ENCODE measurements at regions not wholly inside any gene's neighbourhood (a gene's known extent, or its start where the extent isn't known, plus 50 kb on each side); places are given as distances from the start of the nearest gene placed in this dataset.

DNA sequence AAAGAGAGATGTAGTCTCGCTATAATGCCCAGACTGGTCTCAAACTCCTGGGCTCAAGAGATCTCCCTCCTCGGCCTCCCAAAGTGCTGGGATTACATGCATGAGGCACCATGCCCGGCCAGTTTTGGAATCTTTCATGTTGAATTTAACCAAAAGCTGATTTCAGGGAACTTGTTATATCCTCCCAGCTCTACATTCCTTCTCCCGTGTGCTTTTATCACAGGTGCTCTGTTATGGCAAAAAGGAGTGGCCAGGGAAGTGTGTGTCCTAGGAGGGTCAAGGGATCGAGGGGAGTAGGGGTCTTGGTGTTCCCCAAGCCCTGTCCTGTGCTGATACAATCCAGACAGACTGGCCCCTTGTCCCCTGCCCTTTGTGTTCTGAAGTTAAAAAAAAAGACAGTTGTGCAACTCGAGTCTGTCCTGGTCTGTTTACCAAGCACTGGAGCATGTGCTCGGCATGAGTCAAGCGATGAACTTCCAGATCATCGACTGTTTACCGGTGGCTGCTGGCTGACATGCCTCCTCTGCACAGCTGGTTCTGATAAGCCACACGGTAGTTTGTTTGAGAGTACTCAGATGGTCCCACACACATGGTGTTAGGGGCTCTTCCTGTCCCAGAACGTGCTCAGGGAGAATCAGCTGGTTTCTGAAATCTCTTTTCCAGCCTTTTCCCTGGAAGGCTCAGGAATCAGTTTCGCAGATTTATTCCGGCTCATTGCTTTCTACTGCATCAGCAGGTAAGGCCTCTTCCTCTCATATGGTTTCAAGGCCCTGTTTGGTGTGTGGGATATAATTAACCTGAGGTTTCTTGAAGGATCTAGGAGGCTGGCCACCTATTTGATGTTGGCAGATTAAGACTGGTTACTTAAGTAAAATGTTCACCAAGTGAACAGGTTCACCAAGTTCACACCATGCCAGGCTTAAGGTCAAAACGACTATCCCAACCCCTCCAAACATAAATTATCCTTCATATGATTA, 52.6 kb upstream of the NAA20 start (continued):
- TF ChIP-seq SAFB2 (CRISPR knock-in tag; IDR thresholded peaks at IDR 0.05; ENCODE audit: borderline replicate concordance, low read depth), result peak; percentile 100
- no peak for TF ChIP-seq TAF15 (IDR thresholded peaks at IDR 0.05; ENCODE audit: low read depth, low read length, poor library complexity, severe bottlenecking)
- TF ChIP-seq, protein P1, sequence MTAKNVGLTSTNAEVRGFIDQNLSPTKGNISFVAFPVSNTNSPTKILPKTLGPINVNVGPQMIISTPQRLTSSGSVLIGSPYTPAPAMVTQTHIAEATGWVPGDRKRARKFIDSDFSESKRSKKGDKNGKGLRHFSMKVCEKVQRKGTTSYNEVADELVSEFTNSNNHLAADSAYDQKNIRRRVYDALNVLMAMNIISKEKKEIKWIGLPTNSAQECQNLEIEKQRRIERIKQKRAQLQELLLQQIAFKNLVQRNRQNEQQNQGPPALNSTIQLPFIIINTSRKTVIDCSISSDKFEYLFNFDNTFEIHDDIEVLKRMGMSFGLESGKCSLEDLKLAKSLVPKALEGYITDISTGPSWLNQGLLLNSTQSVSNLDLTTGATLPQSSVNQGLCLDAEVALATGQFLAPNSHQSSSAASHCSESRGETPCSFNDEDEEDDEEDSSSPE (CRISPR knock-in tag; IDR thresholded peaks at IDR 0.05), result peak; percentile 98
- TF ChIP-seq, protein P2, sequence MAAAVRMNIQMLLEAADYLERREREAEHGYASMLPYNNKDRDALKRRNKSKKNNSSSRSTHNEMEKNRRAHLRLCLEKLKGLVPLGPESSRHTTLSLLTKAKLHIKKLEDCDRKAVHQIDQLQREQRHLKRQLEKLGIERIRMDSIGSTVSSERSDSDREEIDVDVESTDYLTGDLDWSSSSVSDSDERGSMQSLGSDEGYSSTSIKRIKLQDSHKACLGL (CRISPR knock-in tag; IDR thresholded peaks at IDR 0.05), result peak; percentile 100
- peak; percentile 56 for TF ChIP-seq STAG1 (CRISPR knock-in tag; IDR thresholded peaks at IDR 0.05)
- peak; percentile 100 for TF ChIP-seq ZNF558 (CRISPR knock-in tag; IDR thresholded peaks at IDR 0.05; ENCODE audit: borderline replicate concordance)
- TF ChIP-seq, protein P3, sequence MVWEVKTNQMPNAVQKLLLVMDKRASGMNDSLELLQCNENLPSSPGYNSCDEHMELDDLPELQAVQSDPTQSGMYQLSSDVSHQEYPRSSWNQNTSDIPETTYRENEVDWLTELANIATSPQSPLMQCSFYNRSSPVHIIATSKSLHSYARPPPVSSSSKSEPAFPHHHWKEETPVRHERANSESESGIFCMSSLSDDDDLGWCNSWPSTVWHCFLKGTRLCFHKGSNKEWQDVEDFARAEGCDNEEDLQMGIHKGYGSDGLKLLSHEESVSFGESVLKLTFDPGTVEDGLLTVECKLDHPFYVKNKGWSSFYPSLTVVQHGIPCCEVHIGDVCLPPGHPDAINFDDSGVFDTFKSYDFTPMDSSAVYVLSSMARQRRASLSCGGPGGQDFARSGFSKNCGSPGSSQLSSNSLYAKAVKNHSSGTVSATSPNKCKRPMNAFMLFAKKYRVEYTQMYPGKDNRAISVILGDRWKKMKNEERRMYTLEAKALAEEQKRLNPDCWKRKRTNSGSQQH (CRISPR knock-in tag; IDR thresholded peaks at IDR 0.05; ENCODE audit: low read depth), result peak; percentile 99
- TF ChIP-seq, protein P4, sequence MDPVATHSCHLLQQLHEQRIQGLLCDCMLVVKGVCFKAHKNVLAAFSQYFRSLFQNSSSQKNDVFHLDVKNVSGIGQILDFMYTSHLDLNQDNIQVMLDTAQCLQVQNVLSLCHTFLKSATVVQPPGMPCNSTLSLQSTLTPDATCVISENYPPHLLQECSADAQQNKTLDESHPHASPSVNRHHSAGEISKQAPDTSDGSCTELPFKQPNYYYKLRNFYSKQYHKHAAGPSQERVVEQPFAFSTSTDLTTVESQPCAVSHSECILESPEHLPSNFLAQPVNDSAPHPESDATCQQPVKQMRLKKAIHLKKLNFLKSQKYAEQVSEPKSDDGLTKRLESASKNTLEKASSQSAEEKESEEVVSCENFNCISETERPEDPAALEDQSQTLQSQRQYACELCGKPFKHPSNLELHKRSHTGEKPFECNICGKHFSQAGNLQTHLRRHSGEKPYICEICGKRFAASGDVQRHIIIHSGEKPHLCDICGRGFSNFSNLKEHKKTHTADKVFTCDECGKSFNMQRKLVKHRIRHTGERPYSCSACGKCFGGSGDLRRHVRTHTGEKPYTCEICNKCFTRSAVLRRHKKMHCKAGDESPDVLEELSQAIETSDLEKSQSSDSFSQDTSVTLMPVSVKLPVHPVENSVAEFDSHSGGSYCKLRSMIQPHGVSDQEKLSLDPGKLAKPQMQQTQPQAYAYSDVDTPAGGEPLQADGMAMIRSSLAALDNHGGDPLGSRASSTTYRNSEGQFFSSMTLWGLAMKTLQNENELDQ (CRISPR knock-in tag; IDR thresholded peaks at IDR 0.05; ENCODE audit: borderline replicate concordance), result peak; percentile 92; the same call in 1 of the 2 replicates
- TF ChIP-seq, protein P5, sequence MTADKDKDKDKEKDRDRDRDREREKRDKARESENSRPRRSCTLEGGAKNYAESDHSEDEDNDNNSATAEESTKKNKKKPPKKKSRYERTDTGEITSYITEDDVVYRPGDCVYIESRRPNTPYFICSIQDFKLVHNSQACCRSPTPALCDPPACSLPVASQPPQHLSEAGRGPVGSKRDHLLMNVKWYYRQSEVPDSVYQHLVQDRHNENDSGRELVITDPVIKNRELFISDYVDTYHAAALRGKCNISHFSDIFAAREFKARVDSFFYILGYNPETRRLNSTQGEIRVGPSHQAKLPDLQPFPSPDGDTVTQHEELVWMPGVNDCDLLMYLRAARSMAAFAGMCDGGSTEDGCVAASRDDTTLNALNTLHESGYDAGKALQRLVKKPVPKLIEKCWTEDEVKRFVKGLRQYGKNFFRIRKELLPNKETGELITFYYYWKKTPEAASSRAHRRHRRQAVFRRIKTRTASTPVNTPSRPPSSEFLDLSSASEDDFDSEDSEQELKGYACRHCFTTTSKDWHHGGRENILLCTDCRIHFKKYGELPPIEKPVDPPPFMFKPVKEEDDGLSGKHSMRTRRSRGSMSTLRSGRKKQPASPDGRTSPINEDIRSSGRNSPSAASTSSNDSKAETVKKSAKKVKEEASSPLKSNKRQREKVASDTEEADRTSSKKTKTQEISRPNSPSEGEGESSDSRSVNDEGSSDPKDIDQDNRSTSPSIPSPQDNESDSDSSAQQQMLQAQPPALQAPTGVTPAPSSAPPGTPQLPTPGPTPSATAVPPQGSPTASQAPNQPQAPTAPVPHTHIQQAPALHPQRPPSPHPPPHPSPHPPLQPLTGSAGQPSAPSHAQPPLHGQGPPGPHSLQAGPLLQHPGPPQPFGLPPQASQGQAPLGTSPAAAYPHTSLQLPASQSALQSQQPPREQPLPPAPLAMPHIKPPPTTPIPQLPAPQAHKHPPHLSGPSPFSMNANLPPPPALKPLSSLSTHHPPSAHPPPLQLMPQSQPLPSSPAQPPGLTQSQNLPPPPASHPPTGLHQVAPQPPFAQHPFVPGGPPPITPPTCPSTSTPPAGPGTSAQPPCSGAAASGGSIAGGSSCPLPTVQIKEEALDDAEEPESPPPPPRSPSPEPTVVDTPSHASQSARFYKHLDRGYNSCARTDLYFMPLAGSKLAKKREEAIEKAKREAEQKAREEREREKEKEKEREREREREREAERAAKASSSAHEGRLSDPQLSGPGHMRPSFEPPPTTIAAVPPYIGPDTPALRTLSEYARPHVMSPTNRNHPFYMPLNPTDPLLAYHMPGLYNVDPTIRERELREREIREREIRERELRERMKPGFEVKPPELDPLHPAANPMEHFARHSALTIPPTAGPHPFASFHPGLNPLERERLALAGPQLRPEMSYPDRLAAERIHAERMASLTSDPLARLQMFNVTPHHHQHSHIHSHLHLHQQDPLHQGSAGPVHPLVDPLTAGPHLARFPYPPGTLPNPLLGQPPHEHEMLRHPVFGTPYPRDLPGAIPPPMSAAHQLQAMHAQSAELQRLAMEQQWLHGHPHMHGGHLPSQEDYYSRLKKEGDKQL (CRISPR knock-in tag; IDR thresholded peaks at IDR 0.05; ENCODE audit: low read depth), result peak; percentile 98
- peak; percentile 99 for TF ChIP-seq EED (CRISPR knock-in tag; IDR thresholded peaks at IDR 0.05)
- peak; percentile 41; the same call in 1 of the 2 replicates for TF ChIP-seq NFE2 (CRISPR knock-in tag; IDR thresholded peaks at IDR 0.05)
- peak; percentile 64 for TF ChIP-seq ZKSCAN1 (IDR thresholded peaks at IDR 0.05; ENCODE audit: low read length)
- TF ChIP-seq ZSCAN9 (CRISPR knock-in tag; IDR thresholded peaks at IDR 0.05; ENCODE audit: borderline replicate concordance), result peak; percentile 100
- TF ChIP-seq ATF7 (IDR thresholded peaks at IDR 0.05), result no peak
- TF ChIP-seq ATF7 (CRISPR knock-in tag; IDR thresholded peaks at IDR 0.05), result peak; percentile 98
- 0 out of 2 replicates have a peak, but pooled peaks have one; percentile 74 for TF ChIP-seq ZNF577 (CRISPR knock-in tag; IDR thresholded peaks at IDR 0.05; ENCODE audit: borderline replicate concordance, low read depth)
- TF ChIP-seq SALL1 (CRISPR knock-in tag; IDR thresholded peaks at IDR 0.05), result peak; percentile 100

Measured in HepG2 (cell line).